Small intestine (tissue), 7 donors: ENCODE measurements at regions not wholly inside any gene's neighbourhood (a gene's known extent, or its start where the extent isn't known, plus 50 kb on each side); places are given as distances from the start of the nearest gene placed in this dataset.

Source experiments
- DNase-seq, 2 donors: peaks; one replicate each; pipeline versions ENCODE4 v3.0.0 to v3.0.0-alpha.2; 2013
- FAIRE-seq: peaks from 2 replicates; lab custom pipeline; 2012; peaks lifted over from hg19 to GRCh38; lab: Jason Lieb, UNC
- H3K27ac ChIP-seq, 3 donors: one replicate each; pipeline ENCODE4 v1.5.1; 2013; ENCODE audit warnings: low read length in 2 of 3, mild to moderate bottlenecking in 2 of 3, control low read depth in 1 of 3, inconsistent platforms in 1 of 3, low read depth in 1 of 3, moderate library complexity in 1 of 3
- H3K27me3 ChIP-seq, 3 donors: one replicate each; pipeline ENCODE4 v1.6.1; 2013; ENCODE audit warnings: low read length in 3 of 3, inconsistent platforms in 1 of 3; ENCODE audit not compliant: control insufficient read depth in 3 of 3, insufficient read depth in 3 of 3
- H3K36me3 ChIP-seq, 3 donors: one replicate each; pipeline ENCODE4 v1.6.1; 2013; ENCODE audit warnings: low read length in 3 of 3, inconsistent platforms in 1 of 3, low read depth in 1 of 3, mild to moderate bottlenecking in 1 of 3, moderate library complexity in 1 of 3; ENCODE audit not compliant: control insufficient read depth in 3 of 3, insufficient read depth in 2 of 3
- H3K4me1 ChIP-seq, 3 donors: one replicate each; pipeline ENCODE4 v1.6.1; 2013; ENCODE audit warnings: low read length in 2 of 3, inconsistent platforms in 1 of 3, low read depth in 1 of 3, mild to moderate bottlenecking in 1 of 3, moderate library complexity in 1 of 3; ENCODE audit not compliant: control insufficient read depth in 3 of 3, insufficient read depth in 2 of 3
- H3K4me3 ChIP-seq, 3 donors: one replicate each; pipeline ENCODE4 v1.5.1; 2013; ENCODE audit warnings: low read length in 3 of 3, control low read depth in 1 of 3, inconsistent platforms in 1 of 3, low read depth in 1 of 3, mild to moderate bottlenecking in 1 of 3, moderate library complexity in 1 of 3
- H3K9me3 ChIP-seq, 2 donors: one replicate each; pipeline ENCODE4 v1.6.1; 2013; ENCODE audit warnings: low read depth in 1 of 2, low read length in 1 of 2; ENCODE audit not compliant: control insufficient read depth in 2 of 2, insufficient read depth in 1 of 2
- WGBS, 3 donors: extraction: QIAGEN DNeasy Blood & Tissue Kit; methylation state at CpG; one replicate each; pipeline ENCODE4 v1.1.7; 2013; 5-methylcytosine and 5-hydroxymethylcytosine counted together
- donor health status: healthy with polysubstance abuse.
- donor health status: control.
- donor health status: control.
- donor health status: Bipolar disorder and iron deficiency.
- donor health status: healthy.

DNA sequence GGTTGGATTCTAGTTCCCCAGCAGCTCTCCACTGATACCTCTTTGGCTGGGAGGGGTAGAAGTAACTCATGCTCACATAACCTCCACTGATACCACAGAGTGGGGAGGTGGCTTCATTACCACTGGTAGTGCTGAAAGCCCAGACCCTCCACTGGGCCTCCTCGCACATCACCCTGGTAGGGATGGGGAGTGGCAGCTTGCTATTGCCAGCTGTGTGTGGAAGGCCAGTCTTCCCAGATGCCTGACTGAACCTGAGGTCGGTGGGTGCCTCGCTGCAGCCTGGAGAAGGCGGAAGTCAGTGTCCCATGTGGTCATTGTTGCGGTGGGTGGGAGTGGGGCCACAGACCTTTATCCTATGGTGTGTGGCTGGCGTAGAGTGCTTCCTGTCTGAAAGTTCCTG, 138.0 kb downstream of the TAF11L14 start:
- DNase-seq (no peak), FAIRE-seq (no peak)
- H3K36me3 ChIP-seq, result no peaks in the 10 kb centered on the region
- H3K4me1 ChIP-seq, result no peaks in the 10 kb centered on the region
- H3K27ac ChIP-seq, result no peak overlapping the region
- H3K27me3 ChIP-seq, result no peaks in the 10 kb centered on the region
- H3K4me3 ChIP-seq, result no peak overlapping the region
- H3K9me3 ChIP-seq, result no peaks in the 10 kb centered on the region
- WGBS, 3 donors, result 80 to 90% (median 90%) methylated on average over 6 of the region's 6 CpGs

GRCh38 chr5:17785774-17786173, 151.5 kb downstream of the TAF11L14 start:
- peaks cover 0 to 2% of the 10 kb centered on the region in 2 donors for H3K9me3 ChIP-seq
- FAIRE-seq (no peak), DNase-seq (no peak)
- 82 to 92% (median 88%) methylated on average over 1 of the region's 1 CpG for WGBS, 3 donors
- no peaks in the 10 kb centered on the region for H3K27me3 ChIP-seq
- no peak overlapping the region for H3K27ac ChIP-seq
- no peak overlapping the region for H3K4me3 ChIP-seq
- H3K4me1 ChIP-seq, result no peaks in the 10 kb centered on the region
- H3K36me3 ChIP-seq, result no peaks in the 10 kb centered on the region

DNA sequence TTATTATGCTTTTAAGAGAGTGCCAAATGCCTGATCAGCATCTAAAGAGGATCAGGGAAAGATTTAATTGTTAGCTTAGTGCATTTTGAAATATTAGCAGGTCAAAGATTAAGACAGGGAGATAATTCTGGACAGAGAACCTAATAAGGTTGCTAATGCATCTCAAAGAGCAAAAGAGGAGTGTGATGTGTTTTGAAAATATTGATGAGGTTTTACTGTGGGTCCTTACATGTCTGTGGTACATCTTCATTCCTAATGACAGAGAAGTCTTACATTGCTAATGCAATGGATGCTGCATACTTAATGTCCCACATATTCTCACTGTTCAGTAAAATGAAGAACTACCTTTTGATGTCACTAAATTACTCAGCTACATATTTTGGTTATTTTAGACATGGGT, 154.1 kb downstream of the TAF11L14 start:
- peaks cover 0 to 4% of the 10 kb centered on the region in 2 donors for H3K9me3 ChIP-seq
- H3K27ac ChIP-seq, result no peak overlapping the region
- no peaks in the 10 kb centered on the region for H3K27me3 ChIP-seq
- no peaks in the 10 kb centered on the region for H3K36me3 ChIP-seq
- DNase-seq, result no peak
- no peaks in the 10 kb centered on the region for H3K4me1 ChIP-seq
- no peak for FAIRE-seq
- H3K4me3 ChIP-seq, result no peak overlapping the region

GRCh38 chr5:17794201-17794600, 159.9 kb downstream of the TAF11L14 start:
- FAIRE-seq (no peak), DNase-seq (no peak)
- no peaks in the 10 kb centered on the region for H3K4me1 ChIP-seq
- no peak overlapping the region for H3K4me3 ChIP-seq
- peaks cover 0 to 3% of the 10 kb centered on the region in 2 donors for H3K9me3 ChIP-seq
- WGBS, 3 donors, result 82 to 87% (median 84%) methylated on average over 3 of the region's 3 CpGs
- no peaks in the 10 kb centered on the region for H3K36me3 ChIP-seq
- H3K27ac ChIP-seq, result no peak overlapping the region
- H3K27me3 ChIP-seq, result no peaks in the 10 kb centered on the region

DNA sequence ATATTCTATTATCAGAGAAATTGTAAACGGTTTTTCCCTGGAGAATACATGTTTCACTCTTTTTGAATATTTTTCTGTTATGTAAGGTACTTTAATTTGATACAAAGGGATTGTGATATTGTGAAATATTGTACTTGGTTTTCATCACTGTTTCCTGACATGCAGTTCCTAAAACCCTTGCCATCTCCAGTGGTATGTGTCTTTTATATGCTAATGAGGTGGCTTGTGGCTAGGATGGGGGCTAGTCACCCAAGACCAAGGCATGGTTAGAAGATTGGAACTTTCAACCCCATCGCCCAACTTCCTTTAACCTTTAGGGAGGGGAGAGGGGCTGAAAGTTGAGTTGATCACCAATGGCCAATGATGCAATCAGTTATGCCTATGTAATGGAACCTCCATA, 160.6 kb downstream of the TAF11L14 start:
- no peak for DNase-seq
- no peaks in the 10 kb centered on the region for H3K27me3 ChIP-seq
- FAIRE-seq, result no peak
- H3K27ac ChIP-seq, result no peak overlapping the region
- WGBS, 3 donors, result 52 to 72% (median 57%) methylated on average over 2 of the region's 2 CpGs
- H3K36me3 ChIP-seq, result no peaks in the 10 kb centered on the region
- no peak overlapping the region for H3K4me3 ChIP-seq
- no peaks in the 10 kb centered on the region for H3K4me1 ChIP-seq
- peaks cover 0 to 3% of the 10 kb centered on the region in 2 donors for H3K9me3 ChIP-seq

DNA sequence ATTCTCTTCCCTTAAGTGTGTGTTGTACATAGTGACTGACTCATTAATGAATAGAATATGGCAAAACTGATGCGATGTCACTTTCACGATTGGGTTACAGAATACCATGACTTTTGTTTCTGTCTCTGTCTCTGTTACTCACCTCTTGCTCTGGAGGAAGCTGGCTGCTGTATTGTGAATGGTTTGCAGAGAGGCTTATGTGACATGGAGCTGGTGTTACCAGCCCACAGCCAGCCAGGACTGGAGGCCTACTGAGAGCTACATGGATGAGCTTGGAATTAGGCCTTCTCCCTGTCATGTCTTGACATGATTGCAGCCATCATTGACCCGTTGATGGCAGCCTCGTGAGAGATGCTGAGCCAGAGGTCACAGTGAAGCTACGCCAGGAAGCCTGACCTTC, 161.9 kb downstream of the TAF11L14 start:
- Histone ChIP-seq H3K36me3 (no peaks in the 10 kb centered on the region), H3K9me3 (peaks cover 0 to 3% of the 10 kb centered on the region in 2 donors), H3K4me3 (no peak overlapping the region), H3K4me1 (no peaks in the 10 kb centered on the region), H3K27ac (no peak overlapping the region), H3K27me3 (no peaks in the 10 kb centered on the region)
- no peak for FAIRE-seq
- DNase-seq, result no peak
- 49 to 62% (median 54%) methylated on average over 5 of the region's 5 CpGs for WGBS, 3 donors

DNA sequence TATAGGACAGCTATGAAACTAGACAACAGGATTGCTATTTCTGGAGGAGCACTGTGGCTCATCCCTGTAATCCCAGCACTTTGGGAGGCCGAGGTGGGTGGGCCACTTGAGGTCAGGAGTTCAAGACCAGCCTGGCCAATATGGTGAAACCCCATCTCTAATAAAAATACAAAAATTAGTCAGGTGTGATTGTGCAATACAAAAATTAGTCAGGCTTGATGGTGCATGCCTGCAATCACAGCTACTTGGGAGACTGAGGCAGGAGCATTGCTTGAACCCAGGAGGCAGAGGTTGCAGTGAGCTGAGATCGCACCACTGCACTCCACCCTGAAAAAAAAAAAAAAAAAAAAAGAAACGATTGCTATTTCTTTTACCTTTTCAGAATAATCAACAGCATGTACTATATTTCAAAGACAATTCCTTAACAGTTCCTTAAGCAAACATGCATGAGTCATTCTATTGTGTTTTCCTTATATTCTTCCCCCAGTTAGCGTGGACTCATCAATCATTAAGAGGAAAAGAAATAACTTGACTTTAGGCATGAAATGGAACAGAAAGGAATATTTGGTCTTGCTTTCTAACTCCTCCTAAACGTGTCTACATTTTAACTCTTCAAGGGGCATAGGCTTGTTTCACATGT, 162.6 kb downstream of the TAF11L14 start:
- Histone ChIP-seq H3K27ac (no peak overlapping the region), H3K9me3 (peaks cover 0 to 1% of the 10 kb centered on the region in 2 donors), H3K4me1 (no peaks in the 10 kb centered on the region), H3K36me3 (no peaks in the 10 kb centered on the region), H3K27me3 (no peaks in the 10 kb centered on the region), H3K4me3 (no peak overlapping the region)
- WGBS, 3 donors, result 31 to 51% (median 39%) methylated on average over 5 of the region's 5 CpGs
- DNase-seq (no peak), FAIRE-seq (no peak)

- Histone ChIP-seq H3K4me1 (no peaks in the 10 kb centered on the region), H3K27ac (no peak overlapping the region), H3K9me3 (no peaks in the 10 kb centered on the region), H3K36me3 (no peaks in the 10 kb centered on the region), H3K4me3 (no peak overlapping the region), H3K27me3 (no peaks in the 10 kb centered on the region)
- 75 to 95% (median 92%) methylated on average over 1 of the region's 1 CpG for WGBS, 3 donors
- FAIRE-seq (no peak), DNase-seq (no peak)
These were observed 165.3 kb downstream of the TAF11L14 start for GRCh38 chr5:17799521-17799920.

DNA sequence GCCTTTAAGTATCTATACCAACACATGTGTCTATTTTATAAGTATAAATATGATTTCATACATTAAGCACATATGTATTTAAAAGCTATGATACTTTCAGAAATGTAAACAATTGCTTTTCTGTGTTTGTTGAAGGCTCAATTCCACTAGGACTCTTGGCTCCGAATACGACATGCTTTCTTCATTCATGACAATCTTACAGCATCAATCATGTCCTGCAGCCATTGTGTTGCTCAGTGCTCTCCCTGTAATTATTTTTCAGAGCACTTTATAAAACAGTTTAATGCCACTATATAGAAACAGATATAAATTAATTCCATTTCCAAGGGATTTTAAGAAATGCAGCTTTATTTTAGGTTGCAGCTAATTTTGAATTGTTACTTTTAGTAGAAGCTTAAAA, 167.3 kb downstream of the TAF11L14 start:
- Histone ChIP-seq H3K36me3 (no peaks in the 10 kb centered on the region), H3K4me3 (no peak overlapping the region)
- WGBS, 3 donors, result 64 to 89% (median 69%) methylated on average over 2 of the region's 2 CpGs

More for the DNA sequence above, 167.3 kb downstream of the TAF11L14 start:
- Histone ChIP-seq H3K9me3 (no peaks in the 10 kb centered on the region), H3K4me1 (no peaks in the 10 kb centered on the region), H3K27me3 (no peaks in the 10 kb centered on the region), H3K27ac (no peak overlapping the region)
- no peak for FAIRE-seq
- no peak for DNase-seq
